Stimulated activated CD4-positive, alpha-beta T cell treated with anti-CD3 and anti-CD28 coated beads, Interleukin-15, amount 100 ng/mL, for 48 hours (primary cell): ENCODE measurements at regions not wholly inside any gene's neighbourhood (a gene's known extent, or its start where the extent isn't known, plus 50 kb on each side); places are given as distances from the start of the nearest gene placed in this dataset.
"Not testable (repeated sequence)": the region's sequence is repeated elsewhere in the genome, so short reads cannot be mapped to it uniquely, and the experiment has no call there.

Experiments used
- DNase-seq, 2 donors: peaks; one replicate each; pipeline ENCODE4 v3.0.0-alpha.2; 2020; ENCODE audit warnings: low read depth in 2 of 2

GRCh38 chr6:153412519-153412918, 281.4 kb upstream of the RGS17 start:
- no peak for DNase-seq

- DNase-seq = no peak
Observed at GRCh38 chr6:153411070-153411648, 280.1 kb upstream of the RGS17 start.

GRCh38 chr6:153405931-153406330, 274.8 kb upstream of the RGS17 start:
- no peak for DNase-seq

GRCh38 chr6:153401751-153402150, 270.7 kb upstream of the RGS17 start:
- DNase-seq = no peak

- DNase-seq = no peak
Observed at GRCh38 chr6:153392156-153392555, 261.1 kb upstream of the RGS17 start.

GRCh38 chr6:153373869-153374268, 242.8 kb upstream of the RGS17 start:
- DNase-seq = no peak

GRCh38 chr6:153368131-153368530, 237.0 kb upstream of the RGS17 start:
- no peak for DNase-seq

GRCh38 chr6:153367021-153367420, 235.9 kb upstream of the RGS17 start:
- DNase-seq = no peak

- no peak for DNase-seq
Observed at GRCh38 chr6:153357391-153357790, 226.3 kb upstream of the RGS17 start.

- no peak for DNase-seq
Observed at GRCh38 chr6:153340568-153340967, 209.5 kb upstream of the RGS17 start.

GRCh38 chr6:153334121-153334520, 203.0 kb upstream of the RGS17 start:
- no peak for DNase-seq

- DNase-seq = not testable (repeated sequence)
Observed at GRCh38 chr6:153331221-153331620, 200.1 kb upstream of the RGS17 start.

GRCh38 chr6:153328194-153328593, 197.1 kb upstream of the RGS17 start:
- no peak for DNase-seq

- no peak for DNase-seq
Observed at GRCh38 chr6:153325661-153326060, 194.6 kb upstream of the RGS17 start.

GRCh38 chr6:153312634-153313033, 181.6 kb upstream of the RGS17 start:
- DNase-seq = no peak

GRCh38 chr6:153309651-153310050, 178.6 kb upstream of the RGS17 start:
- no peak for DNase-seq

- no peak for DNase-seq
Observed at GRCh38 chr6:153302133-153302532, 171.1 kb upstream of the RGS17 start.

GRCh38 chr6:153301602-153302001, 170.5 kb upstream of the RGS17 start:
- DNase-seq = no peak

- not testable (repeated sequence) for DNase-seq
Observed at GRCh38 chr6:153282456-153282855, 151.4 kb upstream of the RGS17 start.

- DNase-seq = no peak
Observed at GRCh38 chr6:153275997-153276396, 144.9 kb upstream of the RGS17 start.

GRCh38 chr6:153272201-153272980, 141.3 kb upstream of the RGS17 start:
- no peak for DNase-seq

GRCh38 chr6:153263489-153263888, 132.4 kb upstream of the RGS17 start:
- DNase-seq = no peak

- DNase-seq = no peak
Observed at GRCh38 chr6:153251326-153251725, 120.2 kb upstream of the RGS17 start.

- no peak for DNase-seq
Observed at GRCh38 chr6:153237670-153238069, 106.6 kb upstream of the RGS17 start.
